ENCODE measurements at regions not wholly inside any gene's neighbourhood (a gene's known extent, or its start where the extent isn't known, plus 50 kb on each side); places are given as distances from the start of the nearest gene placed in this dataset.
A peak's percentile ranks its signal among the peaks of the same experiment; 100 is the strongest.

GRCh38 chr7:142590830-142591457 is 158.3 kb upstream of the PRSS1 start:
- no peaks in the 10 kb centered on the region for H3K27me3 ChIP-seq (ENCODE audit: control insufficient read depth in 1 of 2, insufficient read depth in 2 of 2, low read length in 2 of 2)
- no peak overlapping the region for H3K27ac ChIP-seq (ENCODE audit: low read depth in 1 of 2, low read length in 2 of 2)
- no peak overlapping the region for H3K27ac Mint-ChIP-seq
- POLR2A ChIA-PET = interaction anchor here (1.0 to 1.7 kb wide), 2 partner anchors 22 to 218 kb away, joined by 3 to 4 read pairs; no protein-coding TSS in a partner anchor
- H3K4me1 Mint-ChIP-seq (ENCODE audit: low read depth) = peaks cover 8% of the 10 kb centered on the region
- no peak overlapping the region for H3K4me3 Mint-ChIP-seq
- H3K27me3 Mint-ChIP-seq = no peaks in the 10 kb centered on the region
- DNase-seq (no peak), ATAC-seq (ENCODE audit: poor library complexity) (no peak)
- intact Hi-C loops (cut with DNase I, micrococcal nuclease) = no loop called here
- peaks cover 2% of the 10 kb centered on the region for H3K4me1 ChIP-seq (ENCODE audit: insufficient read depth, low read length)
- TF ChIP-seq CTCF (IDR thresholded peaks at IDR 0.05) = no peak
- CTCF ChIA-PET = interaction anchor here (1.0 to 1.2 kb wide), 2 partner anchors 13 to 33 kb away, joined by 3 to 4 read pairs; no protein-coding TSS in a partner anchor
- no peaks in the 10 kb centered on the region for H3K36me3 Mint-ChIP-seq (ENCODE audit: low read depth)
- H3K4me3 ChIP-seq (ENCODE audit: low read length) = no peak overlapping the region
- no peaks in the 10 kb centered on the region for H3K36me3 ChIP-seq (ENCODE audit: insufficient read depth, low read length)
- H3K9me3 Mint-ChIP-seq = no peaks in the 10 kb centered on the region
- no peaks in the 10 kb centered on the region for H3K9me3 ChIP-seq (ENCODE audit: control insufficient read depth in 1 of 2, insufficient read depth in 1 of 2, low read length in 2 of 2)

GRCh38 chr7:142590077-142590476 is 159.2 kb upstream of the PRSS1 start:
- Histone ChIP-seq H3K36me3 (ENCODE audit: insufficient read depth, low read length) (no peaks in the 10 kb centered on the region), H3K27ac (ENCODE audit: low read depth in 1 of 2, low read length in 2 of 2) (no peak overlapping the region), H3K4me3 (ENCODE audit: low read length) (no peak overlapping the region), H3K9me3 (ENCODE audit: control insufficient read depth in 1 of 2, insufficient read depth in 1 of 2, low read length in 2 of 2) (no peaks in the 10 kb centered on the region), H3K27me3 (ENCODE audit: control insufficient read depth in 1 of 2, insufficient read depth in 2 of 2, low read length in 2 of 2) (no peaks in the 10 kb centered on the region), H3K4me1 (ENCODE audit: insufficient read depth, low read length) (peaks cover 2% of the 10 kb centered on the region)
- H3K4me1 Mint-ChIP-seq (ENCODE audit: low read depth) = peaks cover 8% of the 10 kb centered on the region
- no peaks in the 10 kb centered on the region for H3K27me3 Mint-ChIP-seq
- H3K9me3 Mint-ChIP-seq = no peaks in the 10 kb centered on the region
- H3K4me3 Mint-ChIP-seq = no peak overlapping the region
- intact Hi-C loops (cut with DNase I, micrococcal nuclease) = no loop called here
- no peak overlapping the region for H3K27ac Mint-ChIP-seq
- DNase-seq (no peak), ATAC-seq (ENCODE audit: poor library complexity) (no peak)
- ChIA-PET POLR2A (interaction anchor here (1.0 kb wide), 1 partner anchor 21 kb away, joined by 3 read pairs; no protein-coding TSS in a partner anchor), CTCF (interaction anchor here (1.0 kb wide), 1 partner anchor 32 kb away, joined by 3 read pairs; no protein-coding TSS in a partner anchor)
- TF ChIP-seq CTCF (IDR thresholded peaks at IDR 0.05) = no peak
- no peaks in the 10 kb centered on the region for H3K36me3 Mint-ChIP-seq (ENCODE audit: low read depth)

- peak overlapping the region; percentile 15 for H3K4me3 ChIP-seq (ENCODE audit: low read length)
- Mint-ChIP-seq H3K36me3 (ENCODE audit: low read depth) (no peaks in the 10 kb centered on the region), H3K27ac (peak overlapping the region; percentile 67), H3K4me3 (peak overlapping the region; percentile 48), H3K27me3 (no peaks in the 10 kb centered on the region), H3K9me3 (no peaks in the 10 kb centered on the region), H3K4me1 (ENCODE audit: low read depth) (peaks cover 8% of the 10 kb centered on the region)
- TF ChIP-seq CTCF (IDR thresholded peaks at IDR 0.05) = peak; percentile 57
- DNase-seq (peak in 3 of 14 experiments; percentile 53 to 74 (median 68)), ATAC-seq (ENCODE audit: poor library complexity) (peak; percentile 89)
- H3K27ac ChIP-seq (ENCODE audit: low read depth in 1 of 2, low read length in 2 of 2) = no peak overlapping the region
- H3K36me3 ChIP-seq (ENCODE audit: insufficient read depth, low read length) = no peaks in the 10 kb centered on the region
- H3K27me3 ChIP-seq (ENCODE audit: control insufficient read depth in 1 of 2, insufficient read depth in 2 of 2, low read length in 2 of 2) = no peaks in the 10 kb centered on the region
- intact Hi-C loops (cut with DNase I, micrococcal nuclease) = no loop called here
- CTCF ChIA-PET = interaction anchor here (0.6 to 2.1 kb wide), 8 partner anchors 16 to 627 kb away, joined by 3 to 7 read pairs (median 3); no protein-coding TSS in a partner anchor
- POLR2A ChIA-PET = interaction anchor here (0.9 to 2.3 kb wide), 9 partner anchors 52 to 226 kb away, joined by 3 to 19 read pairs (median 7); no protein-coding TSS in a partner anchor
- no peaks in the 10 kb centered on the region for H3K9me3 ChIP-seq (ENCODE audit: control insufficient read depth in 1 of 2, insufficient read depth in 1 of 2, low read length in 2 of 2)
- H3K4me1 ChIP-seq (ENCODE audit: insufficient read depth, low read length) = peaks cover 2% of the 10 kb centered on the region
Observed at GRCh38 chr7:142587578-142588191, 161.6 kb upstream of the PRSS1 start.
